ENCODE measurements at regions not wholly inside any gene's neighbourhood (a gene's known extent, or its start where the extent isn't known, plus 50 kb on each side); places are given as distances from the start of the nearest gene placed in this dataset.

DNA sequence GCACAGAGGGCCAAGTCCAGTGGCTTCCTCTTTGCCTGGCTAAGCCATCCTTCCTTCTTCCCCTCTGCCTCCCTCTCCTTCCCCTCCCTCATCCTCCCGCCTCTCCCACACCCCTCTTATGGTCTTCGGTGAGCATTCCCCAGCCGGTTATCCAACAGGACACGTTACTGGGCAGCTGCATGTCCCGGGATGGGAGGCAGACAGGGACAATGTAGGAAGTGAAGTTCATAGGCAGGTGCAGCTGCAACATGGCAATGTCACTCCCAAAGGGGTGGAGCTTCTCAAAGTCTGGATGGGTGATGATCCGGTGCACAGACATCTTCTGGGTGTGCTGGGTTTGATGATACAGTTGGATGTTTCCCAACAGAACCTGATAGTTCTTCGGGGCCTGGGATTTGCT lies 71.4 kb upstream of the SPTLC1 start:
- TF ChIP-seq POLR2A (IDR thresholded peaks at IDR 0.05): no peak
- TF ChIP-seq, protein P1, sequence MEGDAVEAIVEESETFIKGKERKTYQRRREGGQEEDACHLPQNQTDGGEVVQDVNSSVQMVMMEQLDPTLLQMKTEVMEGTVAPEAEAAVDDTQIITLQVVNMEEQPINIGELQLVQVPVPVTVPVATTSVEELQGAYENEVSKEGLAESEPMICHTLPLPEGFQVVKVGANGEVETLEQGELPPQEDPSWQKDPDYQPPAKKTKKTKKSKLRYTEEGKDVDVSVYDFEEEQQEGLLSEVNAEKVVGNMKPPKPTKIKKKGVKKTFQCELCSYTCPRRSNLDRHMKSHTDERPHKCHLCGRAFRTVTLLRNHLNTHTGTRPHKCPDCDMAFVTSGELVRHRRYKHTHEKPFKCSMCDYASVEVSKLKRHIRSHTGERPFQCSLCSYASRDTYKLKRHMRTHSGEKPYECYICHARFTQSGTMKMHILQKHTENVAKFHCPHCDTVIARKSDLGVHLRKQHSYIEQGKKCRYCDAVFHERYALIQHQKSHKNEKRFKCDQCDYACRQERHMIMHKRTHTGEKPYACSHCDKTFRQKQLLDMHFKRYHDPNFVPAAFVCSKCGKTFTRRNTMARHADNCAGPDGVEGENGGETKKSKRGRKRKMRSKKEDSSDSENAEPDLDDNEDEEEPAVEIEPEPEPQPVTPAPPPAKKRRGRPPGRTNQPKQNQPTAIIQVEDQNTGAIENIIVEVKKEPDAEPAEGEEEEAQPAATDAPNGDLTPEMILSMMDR (IDR thresholded peaks at IDR 0.05): no peak
